Liver (tissue), 3 donors: ENCODE measurements at regions not wholly inside any gene's neighbourhood (a gene's known extent, or its start where the extent isn't known, plus 50 kb on each side); places are given as distances from the start of the nearest gene placed in this dataset.

Source experiments
- CTCF ChIP-seq: fragments of 150-350 bp; IDR thresholded peaks from 2 replicates; pipeline ENCODE4 v1.5.1; 2017; ENCODE audit warnings: improper control_type of control experiment, low read depth, low read length; ENCODE audit not compliant: missing input control
- EGR1 ChIP-seq, 2 donors: IDR thresholded peaks; 2 replicates each; pipeline ENCODE4 v1.6.1; 2016 to 2018; ENCODE audit warnings: antibody characterized with exemption in 2 of 2, low read depth in 2 of 2
- FOXA1 ChIP-seq: IDR thresholded peaks from 2 replicates; pipeline ENCODE4 v1.6.1; 2016; ENCODE audit warnings: antibody characterized with exemption
- MAX ChIP-seq: IDR thresholded peaks from 2 replicates; pipeline ENCODE4 v1.6.1; 2016; ENCODE audit warnings: antibody characterized with exemption
- RAD21 ChIP-seq, 2 donors: IDR thresholded peaks; 2 replicates each; pipeline ENCODE4 v1.6.1; 2016; ENCODE audit warnings: antibody characterized with exemption in 2 of 2, mild to moderate bottlenecking in 2 of 2
- REST ChIP-seq: IDR thresholded peaks from 2 replicates; pipeline ENCODE4 v1.6.1; 2016; ENCODE audit warnings: antibody characterized with exemption, mild to moderate bottlenecking
- YY1 ChIP-seq: IDR thresholded peaks from 2 replicates; pipeline ENCODE4 v1.6.1; 2016; ENCODE audit warnings: antibody characterized with exemption, mild to moderate bottlenecking
- donor health status: healthy.
- donor health status: healthy.

- TF ChIP-seq CTCF = no peak
- TF ChIP-seq FOXA1 = no peak
- no peak for TF ChIP-seq YY1
- TF ChIP-seq MAX = no peak
- no peak for TF ChIP-seq REST
- TF ChIP-seq EGR1 (IDR thresholded peaks at IDR 0.05; ENCODE audit: low read depth in 2 of 2) = no peak
- no peak for TF ChIP-seq RAD21 (IDR thresholded peaks at IDR 0.05)
Measured at GRCh38 chr6:151155095-151155494, 84.7 kb upstream of the AKAP12 start.
